ENCODE measurements at regions not wholly inside any gene's neighbourhood (a gene's known extent, or its start where the extent isn't known, plus 50 kb on each side); places are given as distances from the start of the nearest gene placed in this dataset.

DNA sequence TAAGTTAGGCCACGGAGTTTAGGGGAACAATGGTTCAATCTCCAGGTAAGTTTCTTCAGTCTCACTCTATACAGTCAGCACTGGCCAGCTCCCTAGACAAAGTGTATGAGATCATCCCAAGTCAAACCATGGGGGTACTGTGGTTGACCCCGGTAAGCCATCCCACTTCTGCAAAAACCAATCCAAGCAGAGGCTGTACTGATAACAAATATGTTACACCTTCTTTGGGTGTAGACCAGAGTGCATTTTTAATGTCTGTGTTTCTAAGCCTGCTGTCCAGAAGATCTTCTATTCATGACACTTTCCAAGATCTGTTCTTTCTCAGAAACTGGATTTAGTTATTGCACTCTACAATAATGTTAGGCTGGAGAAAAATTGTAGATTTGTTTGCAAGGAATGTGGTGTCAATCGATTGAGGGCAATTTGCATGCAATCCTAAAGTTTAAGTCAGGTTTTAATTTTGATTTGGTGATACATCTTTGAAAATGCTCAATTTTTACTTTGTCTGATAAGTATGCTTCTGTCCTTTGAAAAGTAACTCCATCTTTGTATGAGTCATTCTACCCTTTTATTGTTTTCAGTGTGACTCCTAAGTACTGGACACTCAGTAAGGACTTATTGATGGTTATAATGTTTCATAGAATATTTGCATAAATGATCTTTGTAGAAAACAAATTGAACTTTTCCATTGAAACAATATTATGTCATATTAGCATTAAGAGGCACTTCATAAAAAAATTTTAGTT lies 152.4 kb downstream of the HLX start:
- no peak for DNase-seq (ENCODE audit: low spot score)
- in situ Hi-C loops (cut with MboI; ENCODE audit: low pct_unique_long_range_greater_than_20kb, low sequenced_read_pairs, unreplicated experiment), result no loop called here
- TF ChIP-seq, protein P1, sequence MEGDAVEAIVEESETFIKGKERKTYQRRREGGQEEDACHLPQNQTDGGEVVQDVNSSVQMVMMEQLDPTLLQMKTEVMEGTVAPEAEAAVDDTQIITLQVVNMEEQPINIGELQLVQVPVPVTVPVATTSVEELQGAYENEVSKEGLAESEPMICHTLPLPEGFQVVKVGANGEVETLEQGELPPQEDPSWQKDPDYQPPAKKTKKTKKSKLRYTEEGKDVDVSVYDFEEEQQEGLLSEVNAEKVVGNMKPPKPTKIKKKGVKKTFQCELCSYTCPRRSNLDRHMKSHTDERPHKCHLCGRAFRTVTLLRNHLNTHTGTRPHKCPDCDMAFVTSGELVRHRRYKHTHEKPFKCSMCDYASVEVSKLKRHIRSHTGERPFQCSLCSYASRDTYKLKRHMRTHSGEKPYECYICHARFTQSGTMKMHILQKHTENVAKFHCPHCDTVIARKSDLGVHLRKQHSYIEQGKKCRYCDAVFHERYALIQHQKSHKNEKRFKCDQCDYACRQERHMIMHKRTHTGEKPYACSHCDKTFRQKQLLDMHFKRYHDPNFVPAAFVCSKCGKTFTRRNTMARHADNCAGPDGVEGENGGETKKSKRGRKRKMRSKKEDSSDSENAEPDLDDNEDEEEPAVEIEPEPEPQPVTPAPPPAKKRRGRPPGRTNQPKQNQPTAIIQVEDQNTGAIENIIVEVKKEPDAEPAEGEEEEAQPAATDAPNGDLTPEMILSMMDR (IDR thresholded peaks at IDR 0.05; ENCODE audit: extremely low read depth, insufficient read depth, missing control alignments), result no peak

DNA sequence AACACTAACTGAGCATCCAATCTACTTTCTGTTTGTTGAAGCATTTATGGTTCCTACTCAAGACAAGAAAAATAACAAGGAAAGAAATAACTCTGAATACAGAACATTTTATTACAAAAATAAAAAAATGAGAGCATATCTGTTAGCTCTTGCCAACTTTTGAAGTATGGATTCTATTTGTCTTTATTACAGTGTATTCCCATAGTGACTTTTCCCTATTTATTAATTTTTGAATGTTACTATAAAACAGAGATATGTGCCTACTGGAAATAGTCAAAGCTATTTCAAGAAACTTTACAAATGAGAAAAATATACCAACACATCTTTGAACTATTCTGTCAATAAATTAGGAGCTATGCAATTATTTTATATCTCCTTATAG lies 153.0 kb downstream of the HLX start:
- TF ChIP-seq, protein P1 (IDR thresholded peaks at IDR 0.05; ENCODE audit: extremely low read depth, insufficient read depth, missing control alignments), result no peak
- DNase-seq (ENCODE audit: low spot score), result no peak
- in situ Hi-C loops (cut with MboI; ENCODE audit: low pct_unique_long_range_greater_than_20kb, low sequenced_read_pairs, unreplicated experiment), result no loop called here

DNA sequence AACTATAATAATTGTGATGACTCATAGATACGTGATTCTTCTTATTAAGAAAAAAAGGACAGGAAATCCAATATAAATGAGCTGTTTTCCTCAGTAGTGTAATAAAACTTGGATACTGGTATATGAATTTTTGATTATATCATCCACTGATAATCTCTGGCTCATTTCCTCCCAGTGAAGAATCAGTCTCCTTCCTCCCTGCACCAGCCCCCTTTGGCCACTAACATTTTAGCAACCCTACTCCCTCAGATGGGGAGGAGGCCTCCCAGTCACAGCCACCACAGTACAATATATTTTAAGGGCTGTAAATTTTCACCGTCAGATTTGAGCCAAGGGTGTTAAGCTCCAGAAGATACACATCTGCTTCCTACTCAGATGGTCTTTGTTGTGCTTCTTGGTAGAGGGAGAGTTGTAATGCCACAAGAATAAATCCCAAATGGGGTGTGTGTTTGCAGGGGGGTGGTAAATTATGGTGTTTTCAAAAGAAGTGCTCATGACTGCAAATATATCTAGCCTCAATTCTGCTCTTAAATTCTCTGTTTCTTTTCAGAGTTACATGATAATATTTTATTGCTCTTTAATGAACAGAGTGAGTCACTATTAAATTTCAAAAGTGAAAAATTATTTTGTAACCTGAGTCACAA lies 153.5 kb downstream of the HLX start:
- no peak for DNase-seq (ENCODE audit: low spot score)
- in situ Hi-C loops (cut with MboI; ENCODE audit: low pct_unique_long_range_greater_than_20kb, low sequenced_read_pairs, unreplicated experiment), result no loop called here
- TF ChIP-seq, protein P1 (IDR thresholded peaks at IDR 0.05; ENCODE audit: extremely low read depth, insufficient read depth, missing control alignments), result no peak

DNA sequence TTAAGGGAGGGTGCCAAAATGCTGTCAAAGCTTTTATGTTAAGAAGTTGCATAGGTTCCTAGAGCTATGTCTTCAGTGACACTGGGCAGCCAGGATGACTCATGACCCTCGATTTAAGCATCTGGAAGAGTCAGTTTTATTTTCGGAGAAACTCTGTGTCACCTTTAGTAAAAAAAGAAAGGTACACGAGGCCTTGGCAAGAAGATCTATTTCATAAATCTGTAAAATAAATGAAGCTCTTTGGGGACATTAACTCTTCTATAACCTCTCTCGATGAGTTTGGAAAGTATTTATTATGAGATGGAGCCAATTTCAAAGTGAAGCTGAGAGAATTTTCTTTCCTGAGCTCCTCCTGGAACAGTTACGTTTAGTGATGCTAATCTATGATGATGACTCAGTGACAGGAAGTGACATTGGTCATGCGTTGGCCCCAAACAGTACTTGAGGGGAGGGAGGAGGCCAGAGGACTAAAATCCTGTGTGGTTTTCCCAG lies 156.5 kb downstream of the HLX start:
- TF ChIP-seq, protein P1 (IDR thresholded peaks at IDR 0.05; ENCODE audit: extremely low read depth, insufficient read depth, missing control alignments), result no peak
- DNase-seq (ENCODE audit: low spot score), result no peak
- in situ Hi-C loops (cut with MboI; ENCODE audit: low pct_unique_long_range_greater_than_20kb, low sequenced_read_pairs, unreplicated experiment), result no loop called here

DNA sequence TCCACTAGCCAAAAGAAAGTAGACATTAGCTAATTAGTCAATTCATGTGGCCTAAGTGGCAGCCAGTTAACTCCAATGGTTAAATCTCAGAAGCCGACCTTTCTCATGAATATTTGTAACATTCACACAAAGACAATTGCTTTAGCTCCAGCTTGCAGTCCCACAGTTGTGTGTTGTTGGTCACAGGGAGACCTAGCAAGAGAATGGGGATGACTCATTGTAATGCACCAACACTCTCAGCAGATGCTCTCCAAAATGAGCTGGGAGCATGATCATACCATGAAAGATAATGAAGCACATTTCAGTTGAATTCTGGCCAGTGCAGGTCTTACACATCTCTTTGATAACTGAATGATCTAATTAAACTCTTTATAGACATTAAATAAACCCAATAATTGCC lies 160.4 kb downstream of the HLX start:
- TF ChIP-seq, protein P1 (IDR thresholded peaks at IDR 0.05; ENCODE audit: extremely low read depth, insufficient read depth, missing control alignments), result no peak
- DNase-seq (ENCODE audit: low spot score), result no peak
- in situ Hi-C loops (cut with MboI; ENCODE audit: low pct_unique_long_range_greater_than_20kb, low sequenced_read_pairs, unreplicated experiment), result no loop called here

DNA sequence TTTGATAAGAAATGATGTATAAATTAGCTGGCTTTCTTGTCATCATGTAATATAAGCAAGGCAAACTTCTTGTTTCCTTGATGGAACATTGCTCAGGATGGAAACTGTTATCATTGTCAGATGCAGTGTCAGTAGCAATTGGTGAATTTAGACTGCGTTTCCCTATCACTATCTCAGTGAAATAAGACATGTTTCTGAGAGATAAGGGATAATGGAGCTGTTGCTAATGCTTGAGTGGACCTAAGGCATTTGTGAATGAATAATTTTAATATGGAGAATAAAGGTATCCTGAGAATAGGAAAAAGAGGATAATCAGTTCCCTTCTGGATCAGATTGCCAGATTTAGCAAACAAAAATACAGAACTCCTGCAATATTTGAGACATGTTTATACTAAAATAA lies 160.9 kb downstream of the HLX start:
- TF ChIP-seq, protein P1 (IDR thresholded peaks at IDR 0.05; ENCODE audit: extremely low read depth, insufficient read depth, missing control alignments), result no peak
- in situ Hi-C loops (cut with MboI; ENCODE audit: low pct_unique_long_range_greater_than_20kb, low sequenced_read_pairs, unreplicated experiment), result no loop called here
- no peak for DNase-seq (ENCODE audit: low spot score)
